Lung microvascular endothelial cell (primary cell): ENCODE measurements at regions not wholly inside any gene's neighbourhood (a gene's known extent, or its start where the extent isn't known, plus 50 kb on each side); places are given as distances from the start of the nearest gene placed in this dataset.
A peak's percentile ranks its signal among the peaks of the same experiment; 100 is the strongest.

Experiments used
- DNase-seq, 2 donors: peaks; one replicate each; pipeline versions ENCODE4 v3.0.0 to v3.0.0-alpha.2; 2010; ENCODE audit warnings: low read depth in 2 of 2

- DNase-seq = no peak
Measured at GRCh38 chr12:94753036-94753679, 102.8 kb upstream of the TMCC3 start.

- DNase-seq = no peak
Measured at GRCh38 chr12:94750864-94751263, 100.5 kb upstream of the TMCC3 start.

- DNase-seq = no peak
Measured at GRCh38 chr12:94749890-94750289, 99.5 kb upstream of the TMCC3 start.

- no peak for DNase-seq
Measured at GRCh38 chr12:94749455-94749854, 99.1 kb upstream of the TMCC3 start.

GRCh38 chr12:94748726-94749421 lies 98.5 kb upstream of the TMCC3 start:
- DNase-seq = no peak

GRCh38 chr12:94745562-94745961 lies 95.2 kb upstream of the TMCC3 start:
- DNase-seq = no peak

GRCh38 chr12:94743174-94743573 lies 92.8 kb upstream of the TMCC3 start:
- no peak for DNase-seq

GRCh38 chr12:94740601-94741362 lies 90.4 kb upstream of the TMCC3 start:
- no peak for DNase-seq

- DNase-seq = no peak
Measured at GRCh38 chr12:94736820-94737219, 86.5 kb upstream of the TMCC3 start.

GRCh38 chr12:94736004-94736403 lies 85.6 kb upstream of the TMCC3 start:
- no peak for DNase-seq

GRCh38 chr12:94733727-94734126 lies 83.4 kb upstream of the TMCC3 start:
- DNase-seq = no peak

GRCh38 chr12:94732367-94732990 lies 82.1 kb upstream of the TMCC3 start:
- peak in 1 of 2 donors; percentile 43 for DNase-seq

GRCh38 chr12:94731733-94732360 lies 81.5 kb upstream of the TMCC3 start:
- DNase-seq = peak; percentile 13 to 39

- DNase-seq = no peak
Measured at GRCh38 chr12:94730847-94731246, 80.5 kb upstream of the TMCC3 start.

- no peak for DNase-seq
Measured at GRCh38 chr12:94726236-94726835, 76.0 kb upstream of the TMCC3 start.

- peak; percentile 37 to 74 for DNase-seq
Measured at GRCh38 chr12:94725375-94726168, 75.2 kb upstream of the TMCC3 start.

GRCh38 chr12:94722664-94723063 lies 72.3 kb upstream of the TMCC3 start:
- no peak for DNase-seq

GRCh38 chr12:94721173-94721572 lies 70.8 kb upstream of the TMCC3 start:
- DNase-seq = no peak

- DNase-seq = peak; percentile 29 to 37
Measured at GRCh38 chr12:94718114-94718513, 67.8 kb upstream of the TMCC3 start.

GRCh38 chr12:94717656-94718055 lies 67.3 kb upstream of the TMCC3 start:
- DNase-seq = no peak
